ENCODE measurements at regions not wholly inside any gene's neighbourhood (a gene's known extent, or its start where the extent isn't known, plus 50 kb on each side); places are given as distances from the start of the nearest gene placed in this dataset.

- TF ChIP-seq CTCF (IDR thresholded peaks at IDR 0.05 in 2 of 3, conservative IDR thresholded peaks at IDR 0.05 in 1 of 3; ENCODE audit: borderline replicate concordance in 1 of 3, insufficient read depth in 1 of 3, low read depth in 2 of 3, low read length in 2 of 3) = no peak
- TF ChIP-seq ATF3 (IDR thresholded peaks at IDR 0.05) = no peak
- no peak for TF ChIP-seq SIN3A (IDR thresholded peaks at IDR 0.05; ENCODE audit: low read depth)
- no peak for TF ChIP-seq JUND (IDR thresholded peaks at IDR 0.05)
- TF ChIP-seq CEBPB (IDR thresholded peaks at IDR 0.05; ENCODE audit: low read depth) = no peak
- TF ChIP-seq ELF1 (IDR thresholded peaks at IDR 0.05; ENCODE audit: borderline replicate concordance, low read depth) = no peak
- no peak for TF ChIP-seq ZNF274 (IDR thresholded peaks at IDR 0.05; ENCODE audit: low read depth, low read length)
- no peak for TF ChIP-seq TCF7L2 (IDR thresholded peaks at IDR 0.05; ENCODE audit: borderline replicate concordance, extremely low read depth, insufficient read depth, insufficient read length)
- TF ChIP-seq POLR2A (IDR thresholded peaks at IDR 0.05; ENCODE audit: borderline replicate concordance, extremely low read depth, insufficient read depth, insufficient read length) = no peak
- no peak for TF ChIP-seq MAX (IDR thresholded peaks at IDR 0.05)
- no peak for TF ChIP-seq EGR1 (IDR thresholded peaks at IDR 0.05; ENCODE audit: low read depth)
- TF ChIP-seq ZFX (IDR thresholded peaks at IDR 0.05) = no peak
Observed at GRCh38 chr10:78749898-78750297, 318.9 kb upstream of the ZMIZ1 start (continued).

- no peak overlapping the region for H3K27ac ChIP-seq (ENCODE audit: low read depth, low read length)
- no peak for DNase-seq (ENCODE audit: low read depth, low spot score)
- H4K20me1 ChIP-seq (ENCODE audit: insufficient read depth) = no peaks in the 10 kb centered on the region; the same call in 1 of the 2 replicates
- no peaks in the 10 kb centered on the region for H3K9me2 ChIP-seq (ENCODE audit: insufficient read depth)
- H3K36me3 ChIP-seq (ENCODE audit: control insufficient read depth in 1 of 2, insufficient read depth in 2 of 2, low read length in 2 of 2) = no peaks in the 10 kb centered on the region
- H2AFZ ChIP-seq (ENCODE audit: low read depth, low read length, poor library complexity, severe bottlenecking) = no peak overlapping the region
- H3K9me3 ChIP-seq (ENCODE audit: control insufficient read depth in 1 of 2, insufficient read depth in 1 of 2, low read depth in 1 of 2, low read length in 2 of 2) = no peaks in the 10 kb centered on the region
- POLR2A ChIA-PET = no interaction called here
- intact Hi-C loops (cut with micrococcal nuclease) = loop anchor here (10.0 kb wide), 1 partner anchor 444 kb away; no protein-coding TSS in a partner anchor
- RAD21 ChIA-PET (ENCODE audit: low non-redundant PET in 1 of 2, low total read pairs in 2 of 2, uncharacterized antibody in 2 of 2, unreplicated experiment in 2 of 2) = no interaction called here
- CTCF ChIA-PET = no interaction called here
- H3K4me2 ChIP-seq (ENCODE audit: low read length) = no peak overlapping the region
- no peaks in the 10 kb centered on the region for H3K79me2 ChIP-seq (ENCODE audit: insufficient read depth, low read length)
- H3K4me1 ChIP-seq (ENCODE audit: control insufficient read depth in 1 of 2, insufficient read depth in 2 of 2, low read length in 2 of 2) = no peaks in the 10 kb centered on the region
- H3K27me3 ChIP-seq (ENCODE audit: insufficient read depth, low read length) = peaks cover 15% of the 10 kb centered on the region; the same call in 1 of the 2 replicates
- H3K9ac ChIP-seq (ENCODE audit: low read length) = no peak overlapping the region
- ATAC-seq = no peak
- H3K4me3 ChIP-seq (replicated peaks in 1 of 2; ENCODE audit: low read depth in 1 of 2, low read length in 2 of 2) = no peak overlapping the region
- BruUV-seq (replicated peaks) = no TSS peak
- TF ChIP-seq EZH2phosphoT487 (IDR thresholded peaks at IDR 0.05; ENCODE audit: borderline replicate concordance) (no peak), ATF3 (IDR thresholded peaks at IDR 0.05) (no peak), ELF1 (IDR thresholded peaks at IDR 0.05; ENCODE audit: borderline replicate concordance, low read depth) (no peak), SIN3A (IDR thresholded peaks at IDR 0.05; ENCODE audit: low read depth) (no peak), JUND (IDR thresholded peaks at IDR 0.05) (no peak), CTCF (IDR thresholded peaks at IDR 0.05 in 2 of 3, conservative IDR thresholded peaks at IDR 0.05 in 1 of 3; ENCODE audit: borderline replicate concordance in 1 of 3, insufficient read depth in 1 of 3, low read depth in 2 of 3, low read length in 2 of 3) (no peak), TCF7L2 (IDR thresholded peaks at IDR 0.05; ENCODE audit: borderline replicate concordance, extremely low read depth, insufficient read depth, insufficient read length) (no peak), SP1 (IDR thresholded peaks at IDR 0.05; ENCODE audit: low read depth) (no peak), REST (IDR thresholded peaks at IDR 0.05; ENCODE audit: low read depth) (no peak), YY1 (IDR thresholded peaks at IDR 0.05; ENCODE audit: extremely low read depth, insufficient replicate concordance, low read depth, low read length) (no peak), CBX3 (IDR thresholded peaks at IDR 0.05; ENCODE audit: low read depth) (no peak)
Observed at GRCh38 chr10:78750418-78750817, 318.3 kb upstream of the ZMIZ1 start.

Measured in HCT116 (cell line).